ENCODE measurements at regions not wholly inside any gene's neighbourhood (a gene's known extent, or its start where the extent isn't known, plus 50 kb on each side); places are given as distances from the start of the nearest gene placed in this dataset.
A peak's percentile ranks its signal among the peaks of the same experiment; 100 is the strongest.

GRCh38 chr1:222989443-222989842, 153.6 kb downstream of the TLR5 start:
- H3K4me3 ChIP-seq (ENCODE audit: low read length): no peak overlapping the region
- DNase-seq (ENCODE audit: low read depth, low spot score): no peak

GRCh38 chr1:222991177-222991576, 151.9 kb downstream of the TLR5 start:
- DNase-seq (ENCODE audit: low read depth, low spot score): no peak
- H3K4me3 ChIP-seq (ENCODE audit: low read length): no peak overlapping the region

- H3K4me3 ChIP-seq (ENCODE audit: low read length): no peak overlapping the region
- no peak for DNase-seq (ENCODE audit: low read depth, low spot score)
Measured at GRCh38 chr1:222991908-222992307, 151.1 kb downstream of the TLR5 start.

- no peak overlapping the region for H3K4me3 ChIP-seq (ENCODE audit: low read length)
- DNase-seq (ENCODE audit: low read depth, low spot score): no peak
Measured at GRCh38 chr1:222994511-222995235, 148.4 kb downstream of the TLR5 start.

- H3K4me3 ChIP-seq (ENCODE audit: low read length): no peak overlapping the region
- DNase-seq (ENCODE audit: low read depth, low spot score): no peak
Measured at GRCh38 chr1:222995236-222995580, 147.8 kb downstream of the TLR5 start.

GRCh38 chr1:222995620-222996309, 147.3 kb downstream of the TLR5 start:
- DNase-seq (ENCODE audit: low read depth, low spot score): no peak
- no peak overlapping the region for H3K4me3 ChIP-seq (ENCODE audit: low read length)

- H3K4me3 ChIP-seq (ENCODE audit: low read length): no peak overlapping the region
- peak; percentile 40 for DNase-seq (ENCODE audit: low read depth, low spot score)
Measured at GRCh38 chr1:222996310-222996975, 146.6 kb downstream of the TLR5 start.

GRCh38 chr1:223000632-223001031, 142.4 kb downstream of the TLR5 start:
- no peak overlapping the region for H3K4me3 ChIP-seq (ENCODE audit: low read length)
- DNase-seq (ENCODE audit: low read depth, low spot score): no peak

- H3K4me3 ChIP-seq (ENCODE audit: low read length): no peak overlapping the region
- DNase-seq (ENCODE audit: low read depth, low spot score): no peak
Measured at GRCh38 chr1:223001653-223002634, 141.1 kb downstream of the TLR5 start.

- H3K4me3 ChIP-seq (ENCODE audit: low read length): no peak overlapping the region
- no peak for DNase-seq (ENCODE audit: low read depth, low spot score)
Measured at GRCh38 chr1:223003549-223003948, 139.5 kb downstream of the TLR5 start.

- H3K4me3 ChIP-seq (ENCODE audit: low read length): no peak overlapping the region
- DNase-seq (ENCODE audit: low read depth, low spot score): no peak
Measured at GRCh38 chr1:223006371-223006770, 136.7 kb downstream of the TLR5 start.

GRCh38 chr1:223006917-223007648, 136.0 kb downstream of the TLR5 start:
- no peak for DNase-seq (ENCODE audit: low read depth, low spot score)

GRCh38 chr1:223007935-223008334, 135.1 kb downstream of the TLR5 start:
- DNase-seq (ENCODE audit: low read depth, low spot score): no peak
- H3K4me3 ChIP-seq (ENCODE audit: low read length): no peak overlapping the region

More at GRCh38 chr1:223006917-223007648, 136.0 kb downstream of the TLR5 start:
- H3K4me3 ChIP-seq (ENCODE audit: low read length): no peak overlapping the region

- DNase-seq (ENCODE audit: low read depth, low spot score): no peak
- no peak overlapping the region for H3K4me3 ChIP-seq (ENCODE audit: low read length)
Measured at GRCh38 chr1:223008808-223009207, 134.2 kb downstream of the TLR5 start.

GRCh38 chr1:223009406-223009805, 133.6 kb downstream of the TLR5 start:
- no peak overlapping the region for H3K4me3 ChIP-seq (ENCODE audit: low read length)
- DNase-seq (ENCODE audit: low read depth, low spot score): no peak

- DNase-seq (ENCODE audit: low read depth, low spot score): no peak
- H3K4me3 ChIP-seq (ENCODE audit: low read length): no peak overlapping the region
Measured at GRCh38 chr1:223010582-223011504, 132.2 kb downstream of the TLR5 start.

GRCh38 chr1:223011505-223011856, 131.6 kb downstream of the TLR5 start:
- DNase-seq (ENCODE audit: low read depth, low spot score): no peak
- no peak overlapping the region for H3K4me3 ChIP-seq (ENCODE audit: low read length)
